NCI-H526 (cell line): ENCODE measurements at regions not wholly inside any gene's neighbourhood (a gene's known extent, or its start where the extent isn't known, plus 50 kb on each side); places are given as distances from the start of the nearest gene placed in this dataset.
A peak's percentile ranks its signal among the peaks of the same experiment; 100 is the strongest.
"Not testable (repeated sequence)": the region's sequence is repeated elsewhere in the genome, so short reads cannot be mapped to it uniquely, and the experiment has no call there.

Experiments
- DNase-seq, 2 experiments: peaks; one replicate each; lab custom pipeline; 2025; lab: John Stamatoyannopoulos, UW

GRCh38 chr7:51620706-51621105, 304.1 kb upstream of the COBL start:
- DNase-seq: peak in 1 of 2 experiments; percentile 45

- DNase-seq: no peak
These were observed 303.3 kb upstream of the COBL start for GRCh38 chr7:51619880-51620279.

GRCh38 chr7:51617686-51618085, 301.1 kb upstream of the COBL start:
- no peak for DNase-seq

GRCh38 chr7:51613911-51614357, 297.3 kb upstream of the COBL start:
- no peak for DNase-seq

GRCh38 chr7:51611937-51612336, 295.3 kb upstream of the COBL start:
- no peak for DNase-seq

- no peak for DNase-seq
These were observed 290.8 kb upstream of the COBL start for GRCh38 chr7:51607447-51607846.

- no peak for DNase-seq
These were observed 290.1 kb upstream of the COBL start for GRCh38 chr7:51606601-51607154.

GRCh38 chr7:51602376-51602775, 285.8 kb upstream of the COBL start:
- DNase-seq: no peak

GRCh38 chr7:51601461-51601860, 284.9 kb upstream of the COBL start:
- no peak for DNase-seq

GRCh38 chr7:51599935-51600334, 283.3 kb upstream of the COBL start:
- not testable (repeated sequence) for DNase-seq

- no peak for DNase-seq
These were observed 277.0 kb upstream of the COBL start for GRCh38 chr7:51593628-51594027.

GRCh38 chr7:51592842-51593599, 276.4 kb upstream of the COBL start:
- DNase-seq: peak; percentile 12 to 37

- no peak for DNase-seq
These were observed 274.6 kb upstream of the COBL start for GRCh38 chr7:51591223-51591622.

GRCh38 chr7:51590746-51591145, 274.1 kb upstream of the COBL start:
- DNase-seq: no peak

GRCh38 chr7:51589111-51589510, 272.5 kb upstream of the COBL start:
- DNase-seq: no peak

GRCh38 chr7:51587604-51588003, 271.0 kb upstream of the COBL start:
- no peak for DNase-seq

- DNase-seq: no peak
These were observed 260.8 kb upstream of the COBL start for GRCh38 chr7:51577390-51577789.

- no peak for DNase-seq
These were observed 253.0 kb upstream of the COBL start for GRCh38 chr7:51569581-51569980.

- no peak for DNase-seq
These were observed 252.6 kb upstream of the COBL start for GRCh38 chr7:51569176-51569575.

GRCh38 chr7:51551070-51551469, 234.5 kb upstream of the COBL start:
- no peak for DNase-seq

- DNase-seq: no peak
These were observed 228.5 kb upstream of the COBL start for GRCh38 chr7:51545131-51545530.

- no peak for DNase-seq
These were observed 227.4 kb upstream of the COBL start for GRCh38 chr7:51543801-51544553.

GRCh38 chr7:51540906-51541305, 224.3 kb upstream of the COBL start:
- DNase-seq: not testable (repeated sequence)
